ENCODE measurements at regions not wholly inside any gene's neighbourhood (a gene's known extent, or its start where the extent isn't known, plus 50 kb on each side); places are given as distances from the start of the nearest gene placed in this dataset.

DNA sequence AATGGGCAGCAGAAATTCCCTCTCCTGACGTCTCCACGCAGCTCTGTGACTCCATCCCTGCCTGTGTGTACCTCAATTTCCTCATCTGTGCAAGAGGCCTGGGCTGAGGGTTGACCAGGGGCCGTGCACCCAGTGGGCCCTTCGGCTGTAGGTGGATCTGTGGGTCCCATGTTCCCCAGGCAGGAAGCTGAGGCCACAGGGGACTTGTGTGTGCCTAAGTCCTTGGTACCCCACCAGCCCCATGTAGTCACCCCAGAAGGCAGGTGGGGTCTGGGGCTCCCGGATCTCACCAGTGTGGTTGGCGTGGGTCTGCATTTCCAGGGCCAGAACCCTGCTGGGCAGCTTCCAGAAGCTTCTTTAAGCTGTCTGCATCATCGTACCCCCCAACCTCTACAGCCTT is 177.4 kb upstream of the GSE1 start:
- TF ChIP-seq, protein P1, sequence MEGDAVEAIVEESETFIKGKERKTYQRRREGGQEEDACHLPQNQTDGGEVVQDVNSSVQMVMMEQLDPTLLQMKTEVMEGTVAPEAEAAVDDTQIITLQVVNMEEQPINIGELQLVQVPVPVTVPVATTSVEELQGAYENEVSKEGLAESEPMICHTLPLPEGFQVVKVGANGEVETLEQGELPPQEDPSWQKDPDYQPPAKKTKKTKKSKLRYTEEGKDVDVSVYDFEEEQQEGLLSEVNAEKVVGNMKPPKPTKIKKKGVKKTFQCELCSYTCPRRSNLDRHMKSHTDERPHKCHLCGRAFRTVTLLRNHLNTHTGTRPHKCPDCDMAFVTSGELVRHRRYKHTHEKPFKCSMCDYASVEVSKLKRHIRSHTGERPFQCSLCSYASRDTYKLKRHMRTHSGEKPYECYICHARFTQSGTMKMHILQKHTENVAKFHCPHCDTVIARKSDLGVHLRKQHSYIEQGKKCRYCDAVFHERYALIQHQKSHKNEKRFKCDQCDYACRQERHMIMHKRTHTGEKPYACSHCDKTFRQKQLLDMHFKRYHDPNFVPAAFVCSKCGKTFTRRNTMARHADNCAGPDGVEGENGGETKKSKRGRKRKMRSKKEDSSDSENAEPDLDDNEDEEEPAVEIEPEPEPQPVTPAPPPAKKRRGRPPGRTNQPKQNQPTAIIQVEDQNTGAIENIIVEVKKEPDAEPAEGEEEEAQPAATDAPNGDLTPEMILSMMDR (IDR thresholded peaks at IDR 0.05): no peak
- no peak for TF ChIP-seq POLR2A (IDR thresholded peaks at IDR 0.05)
